IMR-90 (cell line): ENCODE measurements at regions not wholly inside any gene's neighbourhood (a gene's known extent, or its start where the extent isn't known, plus 50 kb on each side); places are given as distances from the start of the nearest gene placed in this dataset.

ENCODE experiments used
- BHLHE40 ChIP-seq: fragments of 150-350 bp; IDR thresholded peaks from 2 replicates; pipeline ENCODE4 v1.6.1; 2016; ENCODE audit warnings: mild to moderate bottlenecking, low read depth, low read length
- CEBPB ChIP-seq: IDR thresholded peaks from 2 replicates; pipeline ENCODE4 v1.6.1; 2012; ENCODE audit warnings: low read depth, low read length, improper control_type of control experiment
- CHD1 ChIP-seq: IDR thresholded peaks from 2 replicates; pipeline ENCODE4 v1.6.1; 2012; ENCODE audit warnings: low read depth, low read length, improper control_type of control experiment
- CTCF ChIP-seq: conservative IDR thresholded peaks from 2 replicates; pipeline ENCODE4 v1.5.1; 2012; ENCODE audit warnings: mild to moderate bottlenecking, low read depth, low read length, improper control_type of control experiment
- ELK1 ChIP-seq: fragments of 150-350 bp; IDR thresholded peaks from 2 replicates; pipeline ENCODE4 v1.6.1; 2016; ENCODE audit warnings: low read depth, mild to moderate bottlenecking, low read length, moderate library complexity, borderline replicate concordance
- MAFK ChIP-seq: IDR thresholded peaks from 2 replicates; pipeline ENCODE4 v1.6.1; 2012; ENCODE audit warnings: low read depth, low read length, improper control_type of control experiment
- MAZ ChIP-seq: IDR thresholded peaks from 2 replicates; pipeline ENCODE4 v1.6.1; 2012; ENCODE audit warnings: low read depth, mild to moderate bottlenecking, low read length, improper control_type of control experiment, moderate library complexity, borderline replicate concordance
- MXI1 ChIP-seq: IDR thresholded peaks from 2 replicates; pipeline ENCODE4 v1.6.1; 2012; ENCODE audit warnings: low read depth, mild to moderate bottlenecking, low read length, moderate library complexity, borderline replicate concordance
- NFE2L2 ChIP-seq: fragments of 150-350 bp; IDR thresholded peaks from 2 replicates; pipeline ENCODE4 v1.6.1; 2016; ENCODE audit warnings: low read depth, mild to moderate bottlenecking, low read length
- POLR2A ChIP-seq: IDR thresholded peaks from 2 replicates; pipeline ENCODE4 v1.6.1; 2012; ENCODE audit warnings: mild to moderate bottlenecking, low read depth, low read length
- RAD21 ChIP-seq: IDR thresholded peaks from 2 replicates; pipeline ENCODE4 v1.6.1; 2012; ENCODE audit warnings: low read length, improper control_type of control experiment
- RCOR1 ChIP-seq: IDR thresholded peaks from 2 replicates; pipeline ENCODE4 v1.6.1; 2012; ENCODE audit warnings: mild to moderate bottlenecking, low read length, improper control_type of control experiment; ENCODE audit not compliant: insufficient replicate concordance
- RFX5 ChIP-seq: IDR thresholded peaks from 2 replicates; pipeline ENCODE4 v1.8.0; 2012; ENCODE audit warnings: low read depth, mild to moderate bottlenecking, low read length, moderate library complexity
- TF ChIP-seq, protein P1 (sequence below): fragments of 150-350 bp; IDR thresholded peaks from 2 replicates; pipeline ENCODE4 v1.6.1; 2017; ENCODE audit warnings: mild to moderate bottlenecking, antibody characterized with exemption, low read length, low read depth

DNA sequence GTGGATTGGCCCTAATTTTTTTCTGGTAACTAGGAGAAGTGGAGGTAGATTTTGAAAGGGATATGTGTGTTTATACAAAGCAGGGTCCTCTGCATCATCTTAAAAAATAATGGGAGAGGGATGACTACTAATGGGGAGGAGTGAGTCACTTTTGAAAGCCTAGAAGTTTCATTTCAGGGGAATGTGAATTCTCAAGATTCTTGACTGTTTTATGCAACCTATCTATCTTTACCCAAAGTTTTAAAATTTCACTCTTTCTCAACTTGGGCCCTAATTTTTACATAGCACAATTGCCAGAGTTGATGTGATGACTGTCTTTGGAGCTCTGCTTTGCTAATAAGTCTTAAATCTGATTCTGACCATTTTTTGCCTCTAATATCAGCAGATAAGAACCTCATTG lies 445.2 kb downstream of the GRXCR1 start:
- TF ChIP-seq CTCF (no peak), RFX5 (no peak), CEBPB (0 out of 2 replicates have a peak, but pooled peaks have one; percentile 34), BHLHE40 (no peak), CHD1 (no peak), ELK1 (no peak), POLR2A (no peak), RAD21 (no peak), MXI1 (no peak), MAZ (no peak), RCOR1 (no peak), MAFK (no peak), NFE2L2 (no peak)
- TF ChIP-seq, protein P1, sequence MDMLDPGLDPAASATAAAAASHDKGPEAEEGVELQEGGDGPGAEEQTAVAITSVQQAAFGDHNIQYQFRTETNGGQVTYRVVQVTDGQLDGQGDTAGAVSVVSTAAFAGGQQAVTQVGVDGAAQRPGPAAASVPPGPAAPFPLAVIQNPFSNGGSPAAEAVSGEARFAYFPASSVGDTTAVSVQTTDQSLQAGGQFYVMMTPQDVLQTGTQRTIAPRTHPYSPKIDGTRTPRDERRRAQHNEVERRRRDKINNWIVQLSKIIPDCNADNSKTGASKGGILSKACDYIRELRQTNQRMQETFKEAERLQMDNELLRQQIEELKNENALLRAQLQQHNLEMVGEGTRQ, result no peak
